OCI-LY3 (cell line): ENCODE measurements at regions not wholly inside any gene's neighbourhood (a gene's known extent, or its start where the extent isn't known, plus 50 kb on each side); places are given as distances from the start of the nearest gene placed in this dataset.

Experiments
- CTCF ChIP-seq: fragments of 200-600, 300-600 bp; sonication (generic); IDR thresholded peaks from 2 replicates; pipeline ENCODE4 v1.5.1; 2014; ENCODE audit warnings: antibody characterized with exemption, low read length, low read depth
- EZH2phosphoT487 ChIP-seq: fragments of 200-600 bp; shearing (Covaris generic); IDR thresholded peaks from 2 replicates; pipeline ENCODE4 v1.6.1; 2018; ENCODE audit warnings: antibody characterized with exemption, mixed run types, low read depth

- TF ChIP-seq CTCF = no peak
- TF ChIP-seq EZH2phosphoT487 = no peak
Observed at GRCh38 chr5:88967633-88968585, 84.9 kb upstream of the MEF2C start.
